B cell (primary cell): ENCODE measurements at regions not wholly inside any gene's neighbourhood (a gene's known extent, or its start where the extent isn't known, plus 50 kb on each side); places are given as distances from the start of the nearest gene placed in this dataset.

Source experiments
- ATAC-seq: fragments of 200-7000 bp; cut with Tn5 transposase; one replicate; pipeline ENCODE4 v1.10.0; 2021; ENCODE audit warnings: low read depth, mild to moderate bottlenecking, moderate number of reproducible peaks, moderate library complexity
- CTCF ChIA-PET: fragments of 350-600 bp; sonication (Branson Sonifier 250); formaldehyde crosslinking; loops from one replicate; lab custom pipeline; 2021; ENCODE audit warnings: antibody characterized with exemption, inconsistent platforms; lab: Charles Lee
- POLR2A ChIA-PET: fragments of 350-600 bp; sonication (Branson Sonifier 250); formaldehyde crosslinking; loops from one replicate; lab custom pipeline; 2021; ENCODE audit warnings: antibody characterized with exemption; lab: Charles Lee
- DNase-seq: peaks from one replicate; pipeline ENCODE4 v3.0.0; 2013
- H2AFZ ChIP-seq: 2 replicates; pipeline ENCODE4 v1.6.1; 2012; ENCODE audit warnings: mild to moderate bottlenecking, low read depth, low read length; ENCODE audit not compliant: insufficient read depth, poor library complexity, severe bottlenecking
- H3K27ac ChIP-seq, 2 donors: 1 replicate in 1 of 2; 2 replicates in 1 of 2; pipeline ENCODE4 v1.5.1; 2012 to 2013; ENCODE audit warnings: low read length in 2 of 2, mild to moderate bottlenecking in 2 of 2, moderate library complexity in 1 of 2
- H3K27me3 ChIP-seq, 4 experiments: fragments of 200-600 bp in 1 of 4; sonication (generic) in 1 of 4; replicated peaks in 1 of 4; 1 replicate in 2 of 4; 2 replicates in 2 of 4; pipeline versions ENCODE4 v1.6.1 to v1.7.0; 2013 to 2016; ENCODE audit warnings: low read length in 3 of 4, mild to moderate bottlenecking in 2 of 4, mixed read lengths in 1 of 4, moderate library complexity in 1 of 4; ENCODE audit not compliant: insufficient read depth in 4 of 4, control insufficient read depth in 3 of 4; ENCODE audit errors: control extremely low read depth in 1 of 4
- H3K36me3 ChIP-seq, 2 experiments: replicated peaks in 1 of 2; 1 replicate in 1 of 2; 2 replicates in 1 of 2; pipeline versions ENCODE4 v1.6.1 to v1.7.1; 2013; ENCODE audit warnings: low read length in 1 of 2; ENCODE audit not compliant: insufficient read depth in 2 of 2, control insufficient read depth in 1 of 2; ENCODE audit errors: control extremely low read depth in 1 of 2, extremely low read depth in 1 of 2
- H3K4me1 ChIP-seq, 2 donors: fragments of 200-600 bp in 1 of 2; sonication (generic) in 1 of 2; 1 replicate in 1 of 2; 2 replicates in 1 of 2; pipeline versions ENCODE4 v1.5.1 to v1.6.1; 2013 to 2017; ENCODE audit warnings: low read length in 2 of 2; ENCODE audit not compliant: control insufficient read depth in 2 of 2, insufficient read depth in 2 of 2
- H3K4me2 ChIP-seq: replicated peaks from 2 replicates; pipeline ENCODE3; 2012; ENCODE audit warnings: mild to moderate bottlenecking, low read depth, low read length; ENCODE audit not compliant: poor library complexity, severe bottlenecking
- H3K4me3 ChIP-seq, 5 experiments: fragments of 200-600 bp in 1 of 5; sonication (generic) in 1 of 5; 1 replicate in 3 of 5; 2 replicates in 2 of 5; pipeline versions ENCODE4 v1.5.1 to v1.7.0; 2011 to 2016; ENCODE audit warnings: low read length in 4 of 5, mild to moderate bottlenecking in 4 of 5, low read depth in 2 of 5, control low read depth in 1 of 5, moderate library complexity in 1 of 5; ENCODE audit not compliant: insufficient read depth in 1 of 5; ENCODE audit errors: control extremely low read depth in 1 of 5, extremely low read depth in 1 of 5
- H3K79me2 ChIP-seq: fragments of 200-600 bp; sonication (generic); one replicate; pipeline ENCODE4 v1.6.0; 2016; ENCODE audit warnings: low read length; ENCODE audit not compliant: control insufficient read depth, insufficient read depth
- H3K9ac ChIP-seq: fragments of 200-600 bp; sonication (generic); 2 replicates; pipeline ENCODE4 v1.6.1; 2017; ENCODE audit warnings: mild to moderate bottlenecking, low read length, moderate library complexity
- H3K9me3 ChIP-seq, 3 donors: one replicate each; pipeline versions ENCODE4 v1.6.1 to v1.7.1; 2013; ENCODE audit warnings: low read length in 2 of 3; ENCODE audit not compliant: control insufficient read depth in 2 of 3, insufficient read depth in 1 of 3; ENCODE audit errors: control extremely low read depth in 1 of 3
- H4K20me1 ChIP-seq: 2 replicates; pipeline ENCODE4 v1.6.0; 2012; ENCODE audit warnings: mild to moderate bottlenecking, low read length; ENCODE audit not compliant: insufficient read depth, control insufficient read depth, poor library complexity, severe bottlenecking
- H3K27ac Mint-ChIP-seq: one replicate; pipeline ENCODE4 v1.8.0; 2021; ENCODE audit warnings: mixed read lengths
- H3K27me3 Mint-ChIP-seq: one replicate; pipeline ENCODE4 v1.8.0; 2021; ENCODE audit warnings: mixed read lengths
- H3K4me1 Mint-ChIP-seq: one replicate; pipeline ENCODE4 v1.8.0; 2021; ENCODE audit warnings: mixed read lengths
- H3K4me3 Mint-ChIP-seq: one replicate; pipeline ENCODE4 v1.8.0; 2021; ENCODE audit warnings: mixed read lengths
- H3K9me3 Mint-ChIP-seq: one replicate; pipeline ENCODE4 v1.8.0; 2022; ENCODE audit warnings: mixed read lengths; ENCODE audit not compliant: insufficient read depth
- EZH2 ChIP-seq: IDR thresholded peaks from 2 replicates; pipeline ENCODE4 v1.6.1; 2012; ENCODE audit warnings: borderline replicate concordance, low read depth, mild to moderate bottlenecking, moderate library complexity, low read length; ENCODE audit not compliant: insufficient read depth, poor library complexity, severe bottlenecking
- WGBS: methylation state at CpG from one replicate; pipeline ENCODE4 v1.1.5; 2013; ENCODE audit warnings: missing lambda C conversion rate; ENCODE audit not compliant: insufficient coverage; 5-methylcytosine and 5-hydroxymethylcytosine counted together
- intact Hi-C: fragments of 100-400 bp; cut with micrococcal nuclease; formaldehyde crosslinking; loops from one replicate; pipeline ENCODE4 v1.10.0; 2022
- TF ChIP-seq, protein P1 (sequence below): fragments of 200-600 bp; IDR thresholded peaks from one replicate; pipeline ENCODE4 v1.8.0; 2022; ENCODE audit warnings: antibody characterized with exemption, mild to moderate bottlenecking

DNA sequence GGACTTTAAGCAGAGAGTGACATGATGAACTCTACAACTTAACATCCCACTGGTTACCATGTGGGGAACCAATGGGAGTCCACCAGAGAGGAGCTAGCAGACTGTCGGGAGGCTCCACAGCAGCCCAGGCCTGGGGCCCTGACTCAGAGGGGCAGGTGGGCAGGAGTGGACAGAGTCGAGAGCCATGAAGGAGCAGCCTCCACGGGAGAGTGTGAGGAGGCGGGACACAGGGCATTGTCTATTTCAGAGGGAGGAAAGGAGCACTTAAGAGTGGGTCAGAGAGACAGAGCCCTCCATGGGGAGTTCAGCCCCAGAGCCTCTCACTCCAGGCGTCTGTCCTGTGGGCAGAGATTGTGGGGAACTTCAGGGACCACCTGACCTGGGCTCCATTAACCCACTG, 118.7 kb downstream of the CYP26B1 start:
- H3K9me3 Mint-ChIP-seq: no peaks in the 10 kb centered on the region
- Histone ChIP-seq H3K27ac (no peak overlapping the region), H3K27me3 (no peaks in the 10 kb centered on the region), H4K20me1 (no peaks in the 10 kb centered on the region), H3K9ac (no peak overlapping the region), H3K79me2 (no peaks in the 10 kb centered on the region), H3K36me3 (no peaks in the 10 kb centered on the region), H3K9me3 (peaks cover 0 to 25% (median 0%) of the 10 kb centered on the region in 3 donors), H3K4me3 (no peak overlapping the region), H2AFZ (no peak overlapping the region), H3K4me1 (no peaks in the 10 kb centered on the region), H3K4me2 (no peak overlapping the region)
- ATAC-seq (no peak), DNase-seq (no peak)
- POLR2A ChIA-PET: no interaction called here
- H3K27ac Mint-ChIP-seq: no peak overlapping the region
- H3K27me3 Mint-ChIP-seq: peaks cover 3% of the 10 kb centered on the region
- no peak overlapping the region for H3K4me3 Mint-ChIP-seq
- intact Hi-C loops: no loop called here
- H3K4me1 Mint-ChIP-seq: no peaks in the 10 kb centered on the region
- CTCF ChIA-PET: no interaction called here
- 90% methylated on average over 4 of the region's 5 CpGs for WGBS
- TF ChIP-seq EZH2: no peak
- TF ChIP-seq, protein P1, sequence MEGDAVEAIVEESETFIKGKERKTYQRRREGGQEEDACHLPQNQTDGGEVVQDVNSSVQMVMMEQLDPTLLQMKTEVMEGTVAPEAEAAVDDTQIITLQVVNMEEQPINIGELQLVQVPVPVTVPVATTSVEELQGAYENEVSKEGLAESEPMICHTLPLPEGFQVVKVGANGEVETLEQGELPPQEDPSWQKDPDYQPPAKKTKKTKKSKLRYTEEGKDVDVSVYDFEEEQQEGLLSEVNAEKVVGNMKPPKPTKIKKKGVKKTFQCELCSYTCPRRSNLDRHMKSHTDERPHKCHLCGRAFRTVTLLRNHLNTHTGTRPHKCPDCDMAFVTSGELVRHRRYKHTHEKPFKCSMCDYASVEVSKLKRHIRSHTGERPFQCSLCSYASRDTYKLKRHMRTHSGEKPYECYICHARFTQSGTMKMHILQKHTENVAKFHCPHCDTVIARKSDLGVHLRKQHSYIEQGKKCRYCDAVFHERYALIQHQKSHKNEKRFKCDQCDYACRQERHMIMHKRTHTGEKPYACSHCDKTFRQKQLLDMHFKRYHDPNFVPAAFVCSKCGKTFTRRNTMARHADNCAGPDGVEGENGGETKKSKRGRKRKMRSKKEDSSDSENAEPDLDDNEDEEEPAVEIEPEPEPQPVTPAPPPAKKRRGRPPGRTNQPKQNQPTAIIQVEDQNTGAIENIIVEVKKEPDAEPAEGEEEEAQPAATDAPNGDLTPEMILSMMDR: no peak

DNA sequence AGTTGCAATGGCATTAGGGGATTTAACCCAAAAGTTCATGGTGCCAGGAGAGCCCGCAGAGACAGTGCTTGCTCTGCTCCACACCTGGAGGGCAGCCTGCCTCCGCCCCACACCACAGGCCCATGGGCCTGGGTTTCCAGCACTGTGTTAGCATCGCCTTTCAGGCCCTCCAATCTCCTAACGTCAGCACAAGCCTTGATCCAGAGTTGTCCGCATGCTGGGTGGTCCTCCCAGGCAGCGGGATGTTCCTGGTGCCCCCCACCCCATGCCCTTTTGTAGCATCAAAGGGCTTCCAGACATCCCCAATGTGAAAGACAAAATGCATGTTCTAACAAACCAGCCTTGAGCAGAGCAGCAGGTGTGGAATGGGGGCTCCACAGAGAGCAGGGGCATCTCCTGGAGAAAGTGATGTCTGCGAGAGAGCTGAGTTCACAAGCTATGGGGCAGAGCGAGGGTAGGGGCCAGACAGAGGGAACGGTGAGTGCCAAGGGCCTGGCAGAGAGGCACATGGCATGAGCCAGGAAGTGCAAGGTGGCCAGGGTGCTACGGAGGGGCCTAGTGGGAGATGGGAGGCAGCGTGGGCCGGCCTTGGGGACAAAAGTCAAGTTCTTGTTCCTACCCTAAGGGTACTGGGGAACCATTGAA, 119.2 kb downstream of the CYP26B1 start:
- no peaks in the 10 kb centered on the region for H3K4me1 Mint-ChIP-seq
- no peak for ATAC-seq
- no peak overlapping the region for H3K9ac ChIP-seq

More for the DNA sequence above, 119.2 kb downstream of the CYP26B1 start:
- no peak overlapping the region for H3K4me3 Mint-ChIP-seq
- no peak overlapping the region for H3K27ac Mint-ChIP-seq
- Histone ChIP-seq H3K79me2 (no peaks in the 10 kb centered on the region), H3K4me1 (no peaks in the 10 kb centered on the region), H3K27me3 (no peaks in the 10 kb centered on the region), H3K36me3 (no peaks in the 10 kb centered on the region), H3K4me2 (no peak overlapping the region), H3K4me3 (no peak overlapping the region), H2AFZ (no peak overlapping the region), H3K9me3 (peaks cover 0 to 27% (median 0%) of the 10 kb centered on the region in 3 donors), H4K20me1 (no peaks in the 10 kb centered on the region), H3K27ac (no peak overlapping the region)
- ChIA-PET CTCF (no interaction called here), POLR2A (no interaction called here)
- TF ChIP-seq EZH2: no peak
- TF ChIP-seq, protein P1: no peak
- WGBS: 86% methylated on average over 12 of the region's 12 CpGs
- DNase-seq: no peak
- intact Hi-C loops: no loop called here
- peaks cover 3% of the 10 kb centered on the region for H3K27me3 Mint-ChIP-seq
- H3K9me3 Mint-ChIP-seq: no peaks in the 10 kb centered on the region
